ENCODE measurements at regions not wholly inside any gene's neighbourhood (a gene's known extent, or its start where the extent isn't known, plus 50 kb on each side); places are given as distances from the start of the nearest gene placed in this dataset.
A peak's percentile ranks its signal among the peaks of the same experiment; 100 is the strongest.

- TF ChIP-seq PCBP2 (IDR thresholded peaks at IDR 0.05; ENCODE audit: low read depth, low read length, poor library complexity, severe bottlenecking) (no peak), ETS1 (conservative IDR thresholded peaks at IDR 0.05; ENCODE audit: control insufficient read depth, low read depth, low read length) (no peak), RAD51 (IDR thresholded peaks at IDR 0.05; ENCODE audit: borderline replicate concordance, low read depth) (no peak), RBM25 (IDR thresholded peaks at IDR 0.05; ENCODE audit: low read depth, low read length, severe bottlenecking) (peak; percentile 85), E2F3 (CRISPR knock-in tag; IDR thresholded peaks at IDR 0.05) (no peak), HDAC6 (IDR thresholded peaks at IDR 0.05; ENCODE audit: low read depth, low read length) (no peak), TSHZ1 (CRISPR knock-in tag; IDR thresholded peaks at IDR 0.05) (no peak), ESRRB (CRISPR knock-in tag; IDR thresholded peaks at IDR 0.05; ENCODE audit: borderline replicate concordance) (no peak), RBM39 (optimal IDR thresholded peaks at IDR 0.05; ENCODE audit: low read depth, low read length) (peak; percentile 16), GATAD2A (IDR thresholded peaks at IDR 0.05) (0 out of 2 replicates have a peak, but pooled peaks have one; percentile 15), MTF1 (CRISPR knock-in tag; IDR thresholded peaks at IDR 0.05; ENCODE audit: borderline replicate concordance) (no peak), SP1 (CRISPR knock-in tag; IDR thresholded peaks at IDR 0.05) (no peak), AFF1 (IDR thresholded peaks at IDR 0.05; ENCODE audit: low read depth in 1 of 2, partially characterized antibody in 2 of 2) (no peak), STAT6 (CRISPR knock-in tag; IDR thresholded peaks at IDR 0.05) (no peak), ZNF311 (CRISPR knock-in tag; IDR thresholded peaks at IDR 0.05) (no peak), RBM34 (IDR thresholded peaks at IDR 0.05; ENCODE audit: borderline replicate concordance, insufficient read depth, low read length) (no peak)
Observed at GRCh38 chr1:234958066-234958705, 170.5 kb downstream of the TOMM20 start (continued).

All from K562 (cell line).